GM19035 (cell line): ENCODE measurements at regions not wholly inside any gene's neighbourhood (a gene's known extent, or its start where the extent isn't known, plus 50 kb on each side); places are given as distances from the start of the nearest gene placed in this dataset.

Source experiments
- ATAC-seq: cut with Tn5 transposase; IDR thresholded peaks from one replicate; pipeline ENCODE4 v1.9.1; 2021; ENCODE audit not compliant: unreplicated experiment

GRCh38 chr3:105923140-105923539 is 54.3 kb upstream of the CBLB start:
- no peak for ATAC-seq

- ATAC-seq = no peak
Measured at GRCh38 chr3:105927741-105928140, 58.9 kb upstream of the CBLB start.

- ATAC-seq = no peak
Measured at GRCh38 chr3:105930733-105931132, 61.9 kb upstream of the CBLB start.

- ATAC-seq = no peak
Measured at GRCh38 chr3:105931500-105931899, 62.7 kb upstream of the CBLB start.

GRCh38 chr3:105933871-105934270 is 65.1 kb upstream of the CBLB start:
- no peak for ATAC-seq

GRCh38 chr3:105938101-105938500 is 69.3 kb upstream of the CBLB start:
- no peak for ATAC-seq

- no peak for ATAC-seq
Measured at GRCh38 chr3:105938806-105939205, 70.0 kb upstream of the CBLB start.

- ATAC-seq = no peak
Measured at GRCh38 chr3:105944276-105944675, 75.5 kb upstream of the CBLB start.

GRCh38 chr3:105944721-105945120 is 75.9 kb upstream of the CBLB start:
- no peak for ATAC-seq

- ATAC-seq = no peak
Measured at GRCh38 chr3:105948101-105948500, 79.3 kb upstream of the CBLB start.

GRCh38 chr3:105950881-105951600 is 82.2 kb upstream of the CBLB start:
- ATAC-seq = no peak

GRCh38 chr3:105953831-105954230 is 85.0 kb upstream of the CBLB start:
- ATAC-seq = no peak

GRCh38 chr3:105956306-105956705 is 87.5 kb upstream of the CBLB start:
- no peak for ATAC-seq

GRCh38 chr3:105957722-105958121 is 88.9 kb upstream of the CBLB start:
- no peak for ATAC-seq

GRCh38 chr3:105958237-105959000 is 89.6 kb upstream of the CBLB start:
- no peak for ATAC-seq

- no peak for ATAC-seq
Measured at GRCh38 chr3:105959851-105960250, 91.0 kb upstream of the CBLB start.

- ATAC-seq = no peak
Measured at GRCh38 chr3:105960381-105960780, 91.6 kb upstream of the CBLB start.

- ATAC-seq = no peak
Measured at GRCh38 chr3:105963161-105963560, 94.3 kb upstream of the CBLB start.

- no peak for ATAC-seq
Measured at GRCh38 chr3:105965384-105965783, 96.6 kb upstream of the CBLB start.

GRCh38 chr3:105967117-105967516 is 98.3 kb upstream of the CBLB start:
- ATAC-seq = no peak

- no peak for ATAC-seq
Measured at GRCh38 chr3:105970283-105970682, 101.5 kb upstream of the CBLB start.

- no peak for ATAC-seq
Measured at GRCh38 chr3:105972069-105972468, 103.3 kb upstream of the CBLB start.

GRCh38 chr3:105974381-105974780 is 105.6 kb upstream of the CBLB start:
- no peak for ATAC-seq
